ENCODE measurements at regions not wholly inside any gene's neighbourhood (a gene's known extent, or its start where the extent isn't known, plus 50 kb on each side); places are given as distances from the start of the nearest gene placed in this dataset.
"Not testable (repeated sequence)": the region's sequence is repeated elsewhere in the genome, so short reads cannot be mapped to it uniquely, and the experiment has no call there.

DNA sequence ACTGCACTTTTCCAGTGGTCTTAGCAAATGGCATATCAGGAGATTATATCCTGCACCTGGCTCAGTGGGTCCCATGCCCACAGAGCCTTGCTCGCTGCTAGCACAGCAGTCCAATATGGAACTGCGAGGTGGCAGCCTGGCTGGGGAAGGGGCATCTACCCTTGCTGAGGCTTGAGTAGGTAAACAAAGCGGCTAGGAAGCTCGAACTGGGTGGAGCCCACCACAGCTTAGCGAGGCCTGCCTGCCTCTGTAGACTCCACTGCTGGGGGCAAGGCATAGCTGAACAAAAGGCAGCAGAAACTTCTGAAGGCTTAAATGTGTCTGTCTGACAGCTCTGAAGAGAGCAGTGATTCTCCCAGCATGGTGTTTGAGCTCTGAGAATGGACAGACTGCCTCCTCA lies 71.0 kb upstream of the IRX4 start:
- TF ChIP-seq, protein P1, sequence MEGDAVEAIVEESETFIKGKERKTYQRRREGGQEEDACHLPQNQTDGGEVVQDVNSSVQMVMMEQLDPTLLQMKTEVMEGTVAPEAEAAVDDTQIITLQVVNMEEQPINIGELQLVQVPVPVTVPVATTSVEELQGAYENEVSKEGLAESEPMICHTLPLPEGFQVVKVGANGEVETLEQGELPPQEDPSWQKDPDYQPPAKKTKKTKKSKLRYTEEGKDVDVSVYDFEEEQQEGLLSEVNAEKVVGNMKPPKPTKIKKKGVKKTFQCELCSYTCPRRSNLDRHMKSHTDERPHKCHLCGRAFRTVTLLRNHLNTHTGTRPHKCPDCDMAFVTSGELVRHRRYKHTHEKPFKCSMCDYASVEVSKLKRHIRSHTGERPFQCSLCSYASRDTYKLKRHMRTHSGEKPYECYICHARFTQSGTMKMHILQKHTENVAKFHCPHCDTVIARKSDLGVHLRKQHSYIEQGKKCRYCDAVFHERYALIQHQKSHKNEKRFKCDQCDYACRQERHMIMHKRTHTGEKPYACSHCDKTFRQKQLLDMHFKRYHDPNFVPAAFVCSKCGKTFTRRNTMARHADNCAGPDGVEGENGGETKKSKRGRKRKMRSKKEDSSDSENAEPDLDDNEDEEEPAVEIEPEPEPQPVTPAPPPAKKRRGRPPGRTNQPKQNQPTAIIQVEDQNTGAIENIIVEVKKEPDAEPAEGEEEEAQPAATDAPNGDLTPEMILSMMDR (IDR thresholded peaks at IDR 0.05 in 4 of 5, conservative IDR thresholded peaks at IDR 0.05 in 1 of 5) = not testable (repeated sequence)
- TF ChIP-seq POLR2A (IDR thresholded peaks at IDR 0.05) = not testable (repeated sequence)
